Activated CD8-positive, alpha-beta memory T cell treated with anti-CD3 and anti-CD28 coated beads, Interleukin-2, amount 50 U/mL, for 24 hours (primary cell): ENCODE measurements at regions not wholly inside any gene's neighbourhood (a gene's known extent, or its start where the extent isn't known, plus 50 kb on each side); places are given as distances from the start of the nearest gene placed in this dataset.

Source experiments
- DNase-seq: peaks from one replicate; pipeline ENCODE4 v3.0.0-alpha.2; 2020; ENCODE audit errors: extremely low read depth

DNA sequence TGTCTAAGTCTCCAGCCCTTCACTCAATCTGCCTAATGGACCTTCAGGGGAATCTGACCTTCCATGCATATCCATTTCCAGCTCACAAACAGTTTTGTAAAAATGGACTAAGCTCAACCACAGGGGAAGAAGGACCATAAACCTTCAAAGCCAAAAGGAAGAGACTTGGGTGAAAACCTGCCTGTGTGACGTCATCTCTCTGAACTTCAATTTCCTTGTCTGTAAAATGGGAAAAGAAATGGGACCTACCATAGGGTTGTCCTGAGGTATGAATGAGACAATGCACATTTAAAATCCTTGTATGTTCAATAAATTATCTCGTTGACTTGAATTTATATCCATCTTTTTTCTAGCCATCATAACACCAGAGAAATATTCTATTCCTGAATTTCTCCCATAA, 370.7 kb downstream of the INSC start:
- no peak for DNase-seq

DNA sequence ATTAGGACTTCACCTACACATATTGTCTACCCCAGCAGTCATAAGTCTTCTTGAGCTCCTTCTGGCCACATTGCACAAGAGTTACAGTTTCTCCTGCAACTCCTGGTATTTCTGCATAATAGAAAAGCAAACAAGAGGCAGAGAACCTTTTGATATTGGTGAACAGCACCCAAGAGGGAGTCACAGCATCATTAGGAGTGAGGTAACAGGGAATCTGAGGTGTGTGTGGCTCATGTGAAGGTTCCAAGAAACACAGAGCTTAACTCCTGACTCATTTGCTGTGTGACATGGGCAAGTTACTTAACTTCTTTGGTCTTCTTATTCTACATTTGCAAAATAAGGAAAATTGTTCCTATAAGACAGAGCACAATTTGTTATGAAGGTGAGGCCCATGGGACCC, 374.6 kb downstream of the INSC start:
- no peak for DNase-seq

DNA sequence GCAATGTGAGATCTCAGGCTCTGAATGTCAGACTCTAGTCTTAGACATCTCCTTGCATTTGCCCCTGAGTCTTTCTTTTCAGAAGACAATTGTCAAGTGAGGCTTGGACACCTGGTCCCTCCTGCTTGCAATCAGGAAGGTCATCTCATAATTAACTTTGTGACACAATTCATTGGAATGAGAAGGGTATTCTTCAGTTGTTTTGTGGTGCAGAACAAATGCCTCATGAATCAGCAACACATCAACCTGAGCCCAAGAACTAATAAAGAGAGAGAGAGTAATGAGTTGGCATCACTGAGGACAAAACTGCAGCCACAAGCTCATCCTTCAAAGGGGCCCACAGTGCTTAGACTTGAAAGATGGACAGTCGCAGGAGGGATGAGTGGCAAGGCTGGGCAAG, 375.8 kb downstream of the INSC start:
- DNase-seq: no peak

DNA sequence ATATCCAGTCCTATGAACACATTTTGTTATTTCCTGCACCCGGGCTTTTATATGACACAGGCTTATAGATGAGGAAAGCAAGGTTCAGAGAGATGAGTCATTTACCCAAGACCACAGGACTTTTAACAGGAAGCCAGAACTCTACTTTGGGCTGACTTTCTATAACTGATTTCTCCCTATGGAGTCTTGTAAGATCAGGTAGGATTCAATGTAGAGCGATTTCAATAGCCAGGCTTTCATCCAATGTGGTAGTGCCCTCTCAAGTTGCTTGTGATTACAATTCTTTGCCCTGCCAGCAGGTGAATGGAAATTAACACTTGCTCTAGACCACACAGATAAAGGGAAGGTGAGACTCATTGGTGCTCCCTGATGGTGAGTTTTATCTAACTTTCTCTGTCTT, 378.3 kb downstream of the INSC start:
- no peak for DNase-seq

DNA sequence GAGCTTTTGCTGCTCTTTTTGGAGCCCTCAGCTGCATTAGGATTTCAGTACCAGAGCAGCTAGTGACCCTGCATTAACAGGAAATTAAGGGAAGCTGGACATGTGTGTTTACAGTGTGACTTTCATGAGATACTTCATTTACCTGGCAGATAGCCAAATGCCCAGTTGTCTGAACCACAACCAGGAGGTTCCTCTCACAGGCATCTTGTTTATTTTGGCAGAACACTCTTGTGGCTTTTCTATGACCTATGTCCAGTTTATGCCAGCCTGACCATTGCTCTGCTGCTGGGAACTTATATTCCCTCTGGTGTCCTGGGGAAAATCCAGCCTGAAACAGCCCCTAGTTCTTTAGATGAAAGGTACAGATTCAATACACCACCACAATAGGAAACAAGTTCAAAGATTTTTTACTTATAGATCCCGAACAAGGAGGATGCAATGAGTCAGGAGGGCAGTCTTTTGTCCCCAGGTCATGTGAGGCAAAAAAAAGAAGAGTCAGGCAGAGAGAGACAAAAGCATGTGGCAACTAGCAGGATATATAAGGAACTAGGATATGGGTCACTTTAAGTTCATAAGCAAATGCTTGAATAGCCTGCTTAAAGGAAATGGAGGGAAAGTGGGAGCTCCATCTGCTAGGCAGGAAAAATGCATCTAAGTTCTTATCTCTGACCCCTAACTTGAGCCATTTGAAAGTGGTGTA, 379.3 kb downstream of the INSC start:
- no peak for DNase-seq

DNA sequence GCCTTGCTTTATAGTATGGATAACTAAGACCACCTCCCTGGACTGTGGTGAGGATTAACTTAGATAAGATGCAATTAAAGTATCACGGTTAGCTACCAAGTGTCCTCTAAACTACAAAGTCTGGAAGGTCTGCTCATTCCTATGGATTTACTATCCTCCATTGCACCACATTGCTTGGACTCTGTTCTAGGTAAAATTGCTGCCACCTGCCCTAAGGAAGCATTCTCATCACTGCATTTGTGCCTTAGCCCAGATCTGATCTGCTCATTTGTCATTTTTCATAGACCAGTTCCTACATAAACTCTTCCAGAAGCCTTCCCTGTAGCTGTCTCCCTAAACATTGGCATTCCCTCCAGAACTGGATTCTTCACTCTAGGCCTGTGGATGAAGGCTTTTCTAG, 380.0 kb downstream of the INSC start:
- DNase-seq: no peak

DNA sequence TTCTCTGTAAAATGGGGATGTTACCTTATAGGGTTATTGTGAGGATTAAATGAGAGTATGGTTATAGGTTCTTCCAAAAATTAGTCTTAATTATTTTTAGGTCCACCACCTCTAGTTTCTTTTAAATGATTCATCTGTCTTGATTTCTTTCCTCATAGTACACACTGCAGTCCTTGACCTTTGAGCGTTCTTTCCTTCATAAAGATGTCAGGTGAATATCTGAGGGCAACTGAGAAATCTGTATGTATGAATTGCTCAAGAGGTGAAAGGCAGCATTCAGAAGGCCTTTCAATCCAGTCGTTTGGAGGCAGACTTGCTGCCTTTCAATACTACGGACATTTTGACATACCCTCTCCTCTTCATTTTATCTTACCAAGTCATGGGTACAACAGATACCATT, 380.7 kb downstream of the INSC start:
- DNase-seq: no peak

DNA sequence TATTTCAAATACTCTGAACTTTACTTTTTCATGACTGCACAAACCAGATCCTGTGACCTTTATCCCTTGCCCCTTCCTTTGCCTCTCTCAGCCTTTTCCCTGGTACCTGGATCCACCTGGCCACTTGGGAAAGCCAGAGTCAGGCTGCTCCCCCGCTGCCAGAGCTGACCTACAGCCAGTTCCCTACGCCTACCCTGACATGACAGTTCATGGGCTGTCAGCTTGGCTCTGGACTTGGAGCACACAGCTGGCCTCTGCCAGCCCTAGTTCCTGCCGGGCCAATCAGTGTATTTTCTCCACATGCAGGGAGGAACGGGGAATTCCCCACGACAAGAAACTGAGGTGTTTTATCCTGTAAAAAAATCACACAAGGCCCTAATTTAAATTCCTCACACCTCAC, 382.6 kb downstream of the INSC start:
- DNase-seq: no peak

DNA sequence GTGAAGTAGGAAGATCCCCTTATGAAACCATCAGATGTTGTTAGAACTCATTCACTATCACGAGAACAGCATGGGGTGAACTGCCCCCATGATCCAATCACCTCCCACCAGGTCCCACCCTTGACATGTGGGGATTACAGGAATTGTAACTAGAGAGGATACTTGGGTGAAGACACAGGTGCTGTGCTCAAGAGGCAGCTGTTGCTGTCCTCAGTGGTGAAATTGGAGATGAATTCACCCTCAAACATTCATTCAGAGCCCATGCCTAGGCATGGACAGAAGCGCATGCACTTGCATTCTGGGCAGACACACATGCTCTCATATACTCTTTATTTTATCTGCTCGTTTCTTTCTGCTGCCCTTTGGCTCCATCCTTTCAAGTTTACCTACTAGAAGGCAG, 385.0 kb downstream of the INSC start:
- DNase-seq: no peak

DNA sequence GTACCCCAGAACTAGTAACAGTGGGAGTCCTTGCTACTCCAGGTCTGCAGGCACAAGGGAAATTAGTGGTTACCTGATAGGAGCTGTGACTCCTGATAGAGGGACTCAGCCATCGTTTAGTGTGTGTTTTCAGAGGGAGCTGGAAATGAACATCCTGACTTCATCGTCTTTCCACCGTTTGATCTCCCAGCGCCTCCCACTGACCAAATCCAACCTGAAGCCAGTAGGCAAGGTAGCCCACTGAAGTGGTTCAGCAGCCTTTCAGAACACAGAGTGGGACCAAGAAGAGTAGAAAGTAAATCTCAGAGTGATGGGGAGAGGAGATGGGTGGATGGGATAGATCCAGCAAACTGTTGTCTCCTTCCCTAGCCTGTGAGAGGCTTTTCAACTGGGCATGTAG, 385.9 kb downstream of the INSC start:
- DNase-seq: no peak

DNA sequence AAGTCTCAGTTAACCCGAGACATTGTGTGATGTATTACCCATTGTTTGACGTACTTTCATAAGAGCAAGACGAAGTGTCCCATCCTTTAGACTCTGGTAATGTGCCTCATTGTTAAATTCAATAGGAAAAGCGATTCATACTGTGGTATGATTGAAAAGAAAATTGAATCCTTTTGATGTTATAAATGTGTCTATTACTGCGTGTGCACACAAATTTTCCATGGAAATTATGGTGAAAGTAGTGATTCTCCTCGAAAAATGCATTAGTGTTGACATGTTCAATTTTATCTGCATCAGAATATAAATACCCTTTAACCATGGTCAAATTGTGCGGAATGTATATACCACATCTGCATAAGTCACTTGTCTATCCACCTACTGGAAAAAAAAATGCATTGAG, 386.8 kb downstream of the INSC start:
- DNase-seq: no peak

DNA sequence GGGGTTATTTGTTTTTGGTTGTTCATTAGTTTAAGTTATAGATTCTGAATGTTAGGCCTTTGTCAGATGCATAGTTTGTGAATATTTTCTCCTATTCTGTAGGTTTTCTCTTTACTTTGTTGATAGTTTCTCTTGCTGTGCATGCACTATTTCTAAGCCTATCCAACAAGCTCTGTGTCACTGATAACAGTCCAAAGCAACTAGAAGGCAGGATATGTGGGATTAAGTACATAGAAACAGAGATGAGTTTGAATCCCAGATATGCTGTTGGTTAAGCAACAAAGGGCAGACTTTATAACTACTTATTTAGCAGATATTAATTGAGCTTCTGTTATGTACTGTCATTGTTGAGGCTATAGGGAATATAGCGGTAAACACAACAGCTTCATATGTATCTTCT, 390.4 kb downstream of the INSC start:
- DNase-seq: no peak

DNA sequence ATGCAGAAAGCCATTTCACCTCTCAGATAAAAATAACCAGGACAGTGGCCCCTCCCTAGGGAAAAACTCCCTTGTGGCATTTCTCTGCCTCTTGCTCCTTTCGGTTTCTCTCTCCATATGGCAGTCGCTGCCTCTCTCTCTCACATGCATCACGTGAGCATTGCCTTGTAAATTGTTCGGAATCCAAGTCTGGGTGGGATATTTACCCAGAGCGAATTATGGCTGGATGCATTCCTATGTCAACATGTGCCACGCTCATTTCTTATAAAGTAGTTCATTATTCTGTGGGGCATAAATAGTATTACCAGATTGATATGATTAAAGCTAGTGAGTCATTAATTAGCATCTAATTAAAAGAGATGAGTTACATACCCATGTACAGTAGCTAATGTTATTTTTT, 392.9 kb downstream of the INSC start:
- DNase-seq: no peak

DNA sequence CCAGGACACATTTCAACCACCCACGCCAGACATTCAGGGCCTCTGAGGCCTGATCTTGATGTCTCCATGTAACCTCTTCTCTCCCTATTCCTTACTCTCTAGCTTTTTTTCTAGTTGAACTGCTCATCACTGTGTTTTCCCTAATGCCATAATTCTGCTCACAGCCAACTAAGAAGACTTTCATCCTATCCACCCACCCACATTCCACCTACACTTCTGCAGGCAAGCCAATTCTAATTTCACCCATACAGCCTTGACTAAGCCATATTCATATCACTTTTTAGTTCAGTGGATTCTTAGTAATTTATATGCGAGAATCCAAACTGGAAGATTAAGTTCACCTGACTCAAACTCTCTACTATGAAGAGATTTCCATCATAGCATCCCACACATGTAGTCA, 394.4 kb downstream of the INSC start:
- no peak for DNase-seq

DNA sequence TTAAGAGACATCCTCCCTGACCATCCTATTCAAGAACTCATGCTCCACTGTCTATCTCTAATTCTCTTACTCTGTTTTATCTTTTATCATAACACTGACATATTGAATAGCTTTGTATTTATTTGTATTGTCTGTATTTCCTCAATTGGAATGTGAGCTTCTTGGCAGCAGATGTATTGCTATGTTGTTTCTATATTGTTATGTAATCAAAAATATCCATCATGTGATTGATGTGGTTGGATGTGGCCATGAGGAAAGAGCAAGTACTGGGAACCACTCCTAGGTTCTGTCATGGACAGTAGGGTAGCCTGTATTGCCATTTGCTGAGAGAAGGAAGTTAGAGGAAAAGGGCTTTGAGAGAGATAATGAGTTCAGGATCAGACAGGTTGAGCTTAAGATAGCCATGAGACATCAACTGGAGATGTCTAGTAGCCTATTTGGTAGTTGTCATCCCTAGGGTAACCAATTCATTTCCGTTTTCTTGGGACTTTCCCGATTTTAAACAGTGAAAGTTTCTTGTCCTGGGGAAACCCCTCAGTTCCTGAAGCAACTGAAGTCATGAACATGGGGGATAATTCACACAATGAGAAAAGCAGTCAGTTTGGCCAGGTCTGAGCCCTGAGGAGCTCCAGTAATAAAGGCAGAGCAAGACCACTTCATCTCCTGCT, 404.5 kb downstream of the INSC start:
- DNase-seq: no peak

DNA sequence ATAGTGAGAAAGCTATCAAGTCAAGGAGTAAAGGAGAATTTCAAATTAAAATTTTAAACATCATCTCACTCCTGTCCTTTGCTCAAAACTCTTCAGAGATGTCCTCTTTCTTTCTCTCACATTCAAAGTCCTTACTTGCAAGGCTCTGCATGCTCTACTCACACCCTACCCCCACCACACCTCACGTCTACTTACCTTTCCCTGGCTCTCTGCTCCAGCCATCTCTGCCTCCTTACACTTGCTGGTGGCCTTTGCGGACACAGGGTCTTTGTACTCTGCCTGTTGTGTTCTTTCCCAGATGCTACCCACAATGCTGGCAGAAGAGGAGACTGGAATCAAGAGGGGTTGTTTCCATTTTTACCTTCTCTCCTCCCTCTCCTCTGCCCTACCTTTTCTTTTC, 405.2 kb downstream of the INSC start:
- DNase-seq: no peak

DNA sequence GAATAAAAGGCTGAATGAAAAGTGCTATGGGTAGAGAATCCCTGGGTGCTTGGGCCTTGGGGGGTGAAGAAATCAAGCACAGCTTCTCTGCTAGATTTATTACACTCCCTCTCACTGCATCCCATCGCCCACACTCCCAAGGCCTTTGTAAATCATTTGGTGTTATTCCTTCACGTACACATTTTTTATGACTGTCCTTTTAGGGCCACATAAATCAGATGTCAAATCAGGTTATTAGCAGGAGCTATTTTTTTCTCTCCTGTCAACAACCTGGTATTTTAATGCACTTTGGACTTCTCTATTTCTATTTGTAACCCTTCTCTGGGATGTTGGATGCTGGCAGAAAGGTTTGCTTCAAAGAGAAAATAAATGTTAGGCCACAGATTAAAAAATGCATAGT, 408.8 kb downstream of the INSC start:
- no peak for DNase-seq

DNA sequence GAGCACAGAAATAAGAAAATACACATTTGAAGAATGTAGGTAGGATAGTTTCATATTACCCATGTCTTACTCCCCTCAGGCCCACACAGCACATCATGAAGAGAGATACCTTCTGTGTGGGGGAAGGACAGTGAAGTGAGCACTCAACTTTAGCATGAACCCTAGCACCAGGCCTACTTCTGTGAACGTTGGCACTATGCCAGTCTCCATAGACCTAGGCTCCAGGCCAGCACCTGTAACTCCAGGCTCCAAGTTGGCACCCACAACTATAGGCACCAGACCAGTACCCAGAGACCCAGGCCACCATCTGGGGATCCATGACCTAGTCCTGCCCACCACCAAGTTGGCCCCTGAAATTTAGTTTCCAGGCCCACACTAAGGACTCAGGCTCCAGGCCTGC, 410.9 kb downstream of the INSC start:
- no peak for DNase-seq

DNA sequence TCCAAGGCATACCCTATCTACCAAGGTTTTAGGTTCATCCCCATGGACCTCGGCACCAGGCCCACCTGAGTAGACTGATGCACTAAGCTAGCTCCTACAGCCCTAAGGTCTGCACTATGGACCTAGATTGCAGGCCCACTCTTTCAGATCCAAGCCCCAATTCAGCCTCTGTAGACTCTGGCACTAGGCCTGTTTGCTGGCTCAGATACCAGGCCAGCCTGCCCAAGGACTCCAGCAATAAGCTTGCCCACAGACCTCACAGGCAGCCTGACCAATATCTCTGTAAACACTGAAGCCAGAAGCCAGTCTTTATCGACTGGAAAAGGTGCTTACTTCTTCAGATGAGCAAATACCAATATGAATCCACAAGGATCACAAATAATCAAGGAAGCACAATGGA, 411.3 kb downstream of the INSC start:
- no peak for DNase-seq

DNA sequence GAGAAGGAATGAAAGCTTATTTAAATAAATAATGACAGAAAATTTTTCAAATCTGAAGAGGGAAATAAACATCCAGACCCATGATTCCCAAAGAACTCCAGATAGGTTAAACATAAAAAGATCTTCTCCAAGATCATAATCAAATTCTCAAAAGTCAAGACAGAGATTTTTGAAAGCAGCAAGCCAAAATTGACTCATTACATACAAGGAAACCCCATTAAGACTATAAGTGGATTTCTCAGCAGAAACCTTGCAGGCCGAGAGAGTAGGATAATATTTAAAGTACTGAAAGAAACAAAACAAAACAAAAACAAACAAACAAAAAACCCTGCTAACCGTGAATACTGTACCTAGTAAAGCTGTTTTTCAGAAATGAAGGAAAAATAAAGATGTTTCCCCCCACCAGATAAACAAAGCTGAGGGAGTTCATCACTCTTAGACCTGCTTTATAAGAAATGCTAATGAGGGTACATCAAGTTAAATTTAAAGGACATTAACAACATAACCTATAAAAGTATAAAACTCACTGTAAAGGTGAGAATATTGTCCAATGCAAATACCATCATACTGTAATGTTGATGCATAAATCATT, 412.2 kb downstream of the INSC start:
- DNase-seq: no peak

DNA sequence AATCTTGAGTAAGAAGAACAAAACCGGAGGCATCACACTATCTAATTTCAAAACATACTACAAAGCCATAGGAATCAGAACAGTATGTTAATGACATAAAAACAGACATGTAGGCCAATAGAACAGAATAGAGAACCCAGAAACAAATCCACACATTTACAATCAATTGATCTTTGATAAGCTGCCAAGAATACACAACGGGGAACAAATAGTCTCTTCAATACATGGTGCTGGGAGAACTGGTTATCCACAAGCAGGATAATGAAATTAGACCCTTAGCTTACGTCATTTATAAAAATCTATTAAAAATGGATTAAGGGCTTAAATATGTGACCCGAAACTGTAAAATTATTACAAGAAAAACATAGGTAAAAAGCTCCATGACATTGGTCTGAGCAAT, 417.7 kb downstream of the INSC start:
- DNase-seq: no peak

DNA sequence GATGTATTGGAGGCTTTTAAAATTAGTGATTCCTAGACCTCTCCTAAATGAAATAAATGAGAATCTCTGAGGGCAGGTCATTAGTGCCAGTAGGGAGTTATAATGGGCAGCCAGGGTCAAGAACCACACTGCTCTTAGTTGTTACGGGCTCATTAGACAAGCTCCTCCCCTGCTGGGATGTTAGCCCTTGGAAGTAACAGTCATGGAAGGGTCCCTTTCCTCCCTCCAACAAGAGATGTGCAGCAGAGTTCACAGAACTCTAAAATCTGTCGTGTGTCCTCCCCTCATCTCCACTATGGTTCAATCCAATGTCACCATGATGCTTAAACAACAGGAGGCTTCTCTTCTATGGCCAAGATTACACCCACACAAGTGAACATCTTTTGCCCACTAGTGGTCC, 419.5 kb downstream of the INSC start:
- no peak for DNase-seq

DNA sequence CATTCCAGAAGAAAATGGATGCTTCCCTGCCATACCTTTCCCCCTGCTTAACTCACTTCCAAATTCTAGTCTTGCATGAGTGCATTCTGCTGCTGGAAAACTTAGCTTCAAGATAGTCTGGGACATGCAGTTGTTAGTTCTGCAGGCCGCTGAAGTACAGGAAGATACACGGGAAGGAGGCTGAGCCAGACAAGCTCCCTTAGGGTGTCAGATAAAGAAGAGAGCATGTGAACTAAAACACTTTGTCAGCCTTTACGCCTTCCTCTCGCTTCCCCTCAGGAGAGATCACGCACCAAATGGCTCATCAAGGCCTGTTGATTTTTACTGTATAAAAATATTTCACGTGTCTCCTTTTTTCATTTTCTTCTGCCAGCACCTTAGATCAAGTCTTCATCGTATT, 420.7 kb downstream of the INSC start:
- DNase-seq: no peak

DNA sequence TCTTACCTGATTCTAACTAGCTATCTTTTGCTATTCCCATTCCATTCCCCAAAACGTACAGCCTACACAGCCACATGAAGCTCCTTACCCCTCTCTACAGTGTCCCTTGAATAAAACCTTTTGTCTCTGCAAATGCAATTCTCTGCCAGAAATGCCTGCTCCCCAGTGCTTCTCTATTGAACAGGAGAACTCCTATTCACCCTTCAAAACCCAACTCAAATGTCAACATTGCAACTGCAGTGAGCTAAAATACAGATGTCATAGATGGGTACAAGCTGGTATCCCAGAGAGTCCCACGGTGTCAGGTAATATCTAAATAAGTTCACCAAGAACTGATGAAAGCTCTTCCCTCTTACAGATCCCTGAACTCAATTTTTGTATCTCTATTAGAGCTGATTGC, 421.7 kb downstream of the INSC start:
- no peak for DNase-seq
